HG02981 (cell line): ENCODE measurements at regions not wholly inside any gene's neighbourhood (a gene's known extent, or its start where the extent isn't known, plus 50 kb on each side); places are given as distances from the start of the nearest gene placed in this dataset.

Experiments used
- ATAC-seq: cut with Tn5 transposase; IDR thresholded peaks from one replicate; pipeline ENCODE4 v1.9.1; 2021; ENCODE audit warnings: mild to moderate bottlenecking, moderate library complexity; ENCODE audit not compliant: unreplicated experiment

DNA sequence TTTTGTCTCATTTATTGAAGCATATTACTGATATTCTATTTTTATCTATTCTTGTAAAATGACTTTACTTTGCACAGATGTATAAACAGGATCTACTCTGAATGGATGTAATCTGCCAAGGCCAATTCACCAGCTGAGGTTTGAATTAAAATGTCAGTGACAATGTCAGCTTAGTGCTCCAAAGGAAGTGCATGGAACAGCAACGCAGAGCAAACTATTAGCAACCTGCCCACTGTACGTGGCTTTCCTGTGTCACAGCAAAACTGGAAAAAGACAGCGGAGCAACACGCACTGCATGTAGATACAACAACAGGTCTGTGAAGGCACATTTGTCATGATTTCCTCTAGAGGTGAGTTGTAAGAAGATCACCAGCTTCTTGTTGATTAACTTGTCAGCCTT is 409.4 kb downstream of the MED10 start:
- ATAC-seq: no peak

- ATAC-seq: no peak
Measured at GRCh38 chr5:5967944-5968343, 410.4 kb downstream of the MED10 start.

GRCh38 chr5:5967373-5967772 is 411.0 kb downstream of the MED10 start:
- ATAC-seq: no peak

GRCh38 chr5:5965132-5965531 is 413.2 kb downstream of the MED10 start:
- ATAC-seq: no peak

GRCh38 chr5:5964347-5964746 is 414.0 kb downstream of the MED10 start:
- no peak for ATAC-seq

DNA sequence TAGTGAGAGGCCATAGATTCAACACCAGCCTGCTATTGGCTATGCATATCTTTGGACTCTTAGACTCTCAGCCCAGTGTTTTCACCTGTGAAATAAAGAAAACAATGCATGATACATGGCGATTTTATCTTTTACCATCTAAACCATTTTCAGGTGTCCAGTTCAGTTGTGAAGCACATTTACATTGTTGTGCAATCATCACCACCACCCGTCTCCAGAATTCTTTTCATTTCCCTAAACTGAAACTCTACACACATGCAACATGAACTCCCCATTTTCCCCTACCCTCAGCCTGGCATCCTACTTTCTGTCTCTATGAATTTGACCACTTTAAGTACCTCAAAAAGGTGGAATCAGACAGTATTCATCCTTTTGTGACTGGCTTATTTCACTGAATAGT is 420.6 kb downstream of the MED10 start:
- ATAC-seq: no peak

DNA sequence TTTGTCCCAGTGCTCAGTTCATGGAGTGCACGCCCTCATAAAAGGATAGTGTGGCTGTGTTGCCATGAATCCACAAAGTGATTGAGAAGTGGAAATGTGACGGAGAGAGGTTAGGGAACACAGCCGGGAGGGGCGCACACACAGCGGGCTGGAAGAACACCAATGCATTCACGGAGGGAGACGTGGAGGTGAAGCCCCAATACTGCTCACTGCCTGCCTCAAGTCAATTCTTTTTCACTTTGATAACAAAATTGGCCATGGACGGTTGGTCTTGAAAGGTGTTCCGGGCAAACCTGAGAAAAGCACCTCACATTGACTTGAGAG is 424.1 kb downstream of the MED10 start:
- ATAC-seq: no peak

DNA sequence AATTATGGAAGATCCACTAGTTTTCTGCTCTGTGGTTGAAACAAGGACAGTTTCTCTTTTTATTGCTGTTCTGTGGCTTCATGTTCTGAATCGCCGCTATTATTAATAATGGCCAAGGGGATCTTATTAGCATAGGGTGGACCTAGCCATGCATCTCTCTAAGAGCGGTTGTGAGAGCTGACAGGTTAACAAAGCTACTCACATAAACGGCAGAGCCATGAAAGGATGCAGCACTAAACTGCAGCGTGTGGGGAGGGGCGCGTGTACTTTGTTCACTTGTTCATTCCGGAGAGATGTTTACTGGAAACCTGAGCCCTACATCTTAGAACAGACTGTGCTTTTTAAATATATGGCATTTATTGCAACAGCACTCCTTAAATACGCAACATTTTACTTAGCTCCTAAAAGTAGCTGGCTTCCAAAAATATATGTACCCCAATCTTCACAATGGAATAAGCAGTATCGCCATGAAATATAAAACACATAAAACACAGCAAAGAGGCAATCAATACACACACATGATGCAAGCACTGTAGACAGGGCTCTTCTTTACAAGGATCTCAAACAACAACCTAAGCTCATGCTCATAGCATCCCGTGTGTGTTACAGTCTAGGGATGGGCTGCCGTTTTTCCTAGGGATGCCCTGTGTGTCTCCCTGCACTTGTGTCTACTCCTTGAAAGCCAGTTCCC is 424.6 kb downstream of the MED10 start:
- no peak for ATAC-seq

GRCh38 chr5:5951953-5952352 is 426.4 kb downstream of the MED10 start:
- ATAC-seq: no peak

- ATAC-seq: no peak
Measured at GRCh38 chr5:5950658-5951057, 427.7 kb downstream of the MED10 start.

GRCh38 chr5:5941486-5941885 is 436.9 kb downstream of the MED10 start:
- no peak for ATAC-seq

DNA sequence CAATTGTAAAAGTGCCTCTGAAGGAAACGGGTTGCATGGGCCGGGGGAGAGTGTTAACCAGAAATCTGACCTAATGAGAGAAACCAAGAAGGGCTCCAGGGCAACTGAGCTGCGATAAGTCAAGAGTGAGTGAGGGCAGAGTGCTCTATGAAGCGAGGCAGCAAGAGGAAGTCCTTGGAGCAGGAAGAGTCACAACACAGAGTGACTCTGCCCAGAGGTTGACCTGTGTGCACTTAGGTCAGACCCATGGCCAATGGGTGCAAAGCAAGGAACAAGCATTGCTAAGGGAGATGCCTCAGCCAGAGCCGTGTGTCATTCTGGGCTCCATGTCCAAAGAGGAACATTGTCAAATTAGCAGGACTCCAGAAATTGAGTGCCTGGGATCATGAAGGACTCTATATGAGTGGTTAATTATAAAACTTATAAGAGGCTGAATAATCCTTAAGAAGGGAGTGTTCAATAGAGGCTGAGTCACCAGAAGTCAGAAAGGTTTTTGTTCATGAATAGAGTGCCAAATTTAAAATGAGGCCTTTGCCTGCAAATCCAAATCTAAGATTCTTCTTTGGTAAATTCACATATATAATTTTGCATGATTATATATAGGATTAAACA is 438.5 kb downstream of the MED10 start:
- ATAC-seq: no peak

DNA sequence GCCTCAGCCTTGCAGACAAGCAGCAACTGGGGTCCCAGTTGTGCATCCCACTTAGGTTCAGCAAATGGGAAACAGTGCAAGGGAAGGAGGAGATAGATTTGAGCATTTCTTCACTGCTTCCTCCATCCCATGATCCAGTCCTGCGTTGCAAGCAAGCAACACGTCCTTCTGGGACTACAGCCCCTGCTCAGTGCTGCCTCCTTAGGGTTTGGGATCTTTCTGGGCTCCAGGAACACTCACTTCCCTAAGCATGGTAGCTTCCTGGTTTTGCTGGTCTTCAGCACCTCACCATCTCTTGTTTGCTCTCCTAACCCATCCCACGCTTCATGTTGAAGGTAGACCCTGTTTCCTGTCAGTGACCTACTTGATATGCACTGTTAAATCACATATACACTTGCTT is 444.7 kb downstream of the MED10 start:
- no peak for ATAC-seq

DNA sequence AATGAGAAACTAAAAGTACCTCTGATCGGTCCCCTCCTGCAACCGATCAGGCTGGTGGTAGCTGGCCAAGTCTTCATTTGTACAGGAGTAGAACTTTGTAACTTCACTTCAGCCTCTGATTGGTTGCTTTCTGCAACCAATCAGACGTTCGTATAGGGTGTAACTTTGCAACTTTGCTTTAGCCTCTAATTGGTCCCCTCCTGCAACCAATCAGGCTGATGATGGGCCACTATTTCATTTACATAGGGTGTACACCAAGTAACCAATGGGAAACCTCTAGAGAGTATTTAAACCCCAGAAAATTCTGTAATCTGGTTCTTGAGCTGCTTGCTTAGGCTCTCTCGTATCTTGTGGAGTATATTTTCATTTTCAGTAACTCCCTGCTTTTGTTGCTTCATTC is 445.5 kb downstream of the MED10 start:
- ATAC-seq: no peak

DNA sequence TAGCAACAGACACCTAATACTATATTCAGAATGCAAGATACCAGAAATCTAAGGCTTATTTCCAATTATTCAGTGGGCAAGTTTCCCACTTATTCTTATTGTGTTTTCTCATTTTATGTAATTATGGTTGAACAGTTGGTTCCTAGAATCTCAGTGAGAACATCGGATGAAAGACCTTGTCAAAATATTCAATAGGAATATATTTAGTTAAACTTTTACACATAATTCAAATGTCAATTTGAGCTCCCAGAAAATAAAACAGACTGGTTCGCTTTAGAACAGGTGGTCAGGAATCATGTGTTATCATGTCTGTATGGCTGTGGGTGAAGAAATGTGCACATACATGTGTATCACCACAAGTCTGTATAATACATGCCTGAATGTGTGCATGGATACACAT is 447.8 kb downstream of the MED10 start:
- no peak for ATAC-seq

GRCh38 chr5:5929291-5930020 is 448.9 kb downstream of the MED10 start:
- no peak for ATAC-seq

DNA sequence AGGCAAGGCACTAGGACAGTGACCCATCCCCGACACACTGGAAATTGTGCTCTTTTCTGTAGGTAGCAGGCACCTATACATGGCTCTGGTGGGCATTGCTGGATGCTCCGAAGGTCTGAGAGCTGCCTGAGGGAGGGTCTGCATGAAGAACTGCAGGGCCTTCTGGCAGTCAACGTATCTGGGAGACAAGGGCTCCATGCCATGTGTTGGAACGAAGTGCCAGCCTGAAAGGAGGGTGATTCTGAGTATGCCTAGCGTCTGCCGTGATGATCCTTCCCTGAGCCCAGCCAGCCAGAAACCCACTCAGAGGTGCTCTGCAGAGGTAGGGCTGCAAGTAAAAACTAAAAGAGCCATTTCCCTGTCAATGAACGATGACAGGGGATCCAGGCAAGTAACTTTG is 453.2 kb downstream of the MED10 start:
- ATAC-seq: no peak

DNA sequence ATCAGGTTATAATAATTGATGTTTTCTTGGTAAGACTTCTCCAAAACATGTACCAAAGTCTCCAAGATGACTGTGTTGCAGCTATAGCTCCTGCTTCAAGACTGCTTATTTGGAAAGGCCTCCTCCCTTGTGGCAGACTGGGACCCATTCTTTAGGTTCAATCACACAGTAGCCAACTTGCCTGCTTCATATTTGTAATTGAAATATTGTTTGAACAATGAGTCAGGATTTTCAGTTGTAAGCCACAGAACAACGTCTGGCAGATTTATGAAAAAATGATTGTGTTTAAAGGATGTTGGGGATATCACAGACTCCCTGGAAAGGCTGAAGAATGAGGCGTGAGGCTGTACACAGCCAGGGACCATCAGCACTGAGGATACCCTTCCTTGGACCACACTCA is 458.9 kb downstream of the MED10 start:
- ATAC-seq: no peak

DNA sequence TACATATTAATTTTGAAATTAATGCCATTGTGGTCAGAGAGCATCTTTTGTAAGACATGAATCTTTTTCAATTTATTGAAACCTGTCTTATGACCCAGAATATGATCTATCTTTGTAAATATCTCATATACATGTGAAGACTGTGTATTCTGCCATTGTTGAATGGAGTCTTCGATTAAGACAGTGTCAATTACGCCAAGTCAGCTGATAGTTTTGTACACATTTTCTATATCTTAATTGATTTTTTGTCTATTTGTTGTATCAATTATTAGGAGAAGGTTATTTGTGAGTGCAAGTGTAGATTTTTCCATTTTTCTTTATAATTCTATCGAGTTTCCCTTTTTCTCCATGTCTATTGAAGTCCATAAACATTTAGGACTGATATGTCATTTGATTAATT is 471.6 kb downstream of the MED10 start:
- ATAC-seq: no peak

DNA sequence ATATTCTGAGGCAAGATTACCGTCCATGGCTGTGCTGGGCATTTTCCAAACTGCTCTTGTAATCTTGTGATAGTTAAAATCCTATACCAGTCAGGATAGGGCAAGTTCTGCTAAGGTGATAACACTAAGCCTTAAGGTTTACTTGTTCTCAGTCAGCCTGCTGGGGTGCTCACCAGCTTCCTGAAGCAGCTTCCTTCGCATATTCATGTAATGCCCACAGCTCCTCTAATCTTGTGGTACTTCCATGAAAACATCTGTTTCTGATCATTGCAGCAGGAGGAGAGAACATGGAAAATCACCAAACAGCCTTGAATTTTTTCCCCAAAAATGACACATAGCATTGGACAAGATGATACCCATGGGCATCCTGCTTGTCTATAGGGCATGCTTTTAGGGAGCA is 473.2 kb downstream of the MED10 start:
- no peak for ATAC-seq

DNA sequence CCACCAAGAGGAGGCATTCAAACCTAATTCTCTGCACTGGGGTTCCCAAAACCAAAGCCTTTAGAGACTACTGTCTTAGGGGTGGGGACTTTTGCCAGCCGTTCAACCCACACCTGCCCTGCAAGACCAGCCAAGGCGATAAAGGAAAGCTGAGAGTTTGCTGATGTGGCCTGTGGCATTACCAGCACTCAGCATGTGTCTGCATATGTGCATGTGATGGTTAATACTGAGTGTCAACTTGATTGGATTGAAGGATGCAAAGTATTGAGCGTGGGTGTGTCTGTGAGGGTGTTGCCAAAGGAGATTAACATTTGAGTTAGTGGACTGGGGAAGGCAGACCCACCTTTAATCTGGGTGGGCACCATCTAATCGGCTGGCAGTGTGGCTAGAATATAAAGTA is 474.2 kb downstream of the MED10 start:
- no peak for ATAC-seq
